Progenitor cell of endocrine pancreas (in vitro differentiated cells): ENCODE measurements at regions not wholly inside any gene's neighbourhood (a gene's known extent, or its start where the extent isn't known, plus 50 kb on each side); places are given as distances from the start of the nearest gene placed in this dataset.

Source experiments
- DNase-seq: peaks from one replicate; pipeline ENCODE4 v3.0.0; 2021; ENCODE audit warnings: low spot score; ENCODE audit not compliant: unreplicated experiment
- H3K27ac Mint-ChIP-seq: 2 replicates; pipeline ENCODE4 v1.8.0; 2021; ENCODE audit warnings: mild to moderate bottlenecking, moderate library complexity, mixed read lengths
- H3K27me3 Mint-ChIP-seq: 2 replicates; pipeline ENCODE4 v1.8.0; 2021; ENCODE audit warnings: mixed read lengths
- H3K36me3 Mint-ChIP-seq: 2 replicates; pipeline ENCODE4 v1.8.0; 2022; ENCODE audit warnings: mixed read lengths; ENCODE audit not compliant: insufficient read depth
- H3K4me1 Mint-ChIP-seq: 2 replicates; pipeline ENCODE4 v1.8.0; 2021; ENCODE audit warnings: low read depth, mixed read lengths
- H3K4me3 Mint-ChIP-seq: 2 replicates; pipeline ENCODE4 v1.8.0; 2021; ENCODE audit warnings: low read depth, mild to moderate bottlenecking, moderate library complexity, mixed read lengths
- H3K9me3 Mint-ChIP-seq: 2 replicates; pipeline ENCODE4 v1.8.0; 2021; ENCODE audit warnings: low read depth, mixed read lengths
- CTCF ChIP-seq: fragments of 200-600 bp; sonication (generic); IDR thresholded peaks from one replicate; pipeline ENCODE4 v1.5.0; 2021; ENCODE audit warnings: antibody characterized with exemption, mild to moderate bottlenecking; ENCODE audit not compliant: unreplicated experiment

GRCh38 chr1:83505148-83505547, 493.8 kb downstream of the TTLL7 start:
- Mint-ChIP-seq H3K4me1 (peaks cover 30% of the 10 kb centered on the region), H3K27ac (no peak overlapping the region), H3K4me3 (no peak overlapping the region), H3K9me3 (peaks cover 12% of the 10 kb centered on the region), H3K27me3 (no peaks in the 10 kb centered on the region), H3K36me3 (no peaks in the 10 kb centered on the region)
- no peak for DNase-seq
- TF ChIP-seq CTCF, result no peak

- TF ChIP-seq CTCF, result no peak
- Mint-ChIP-seq H3K9me3 (peaks cover 8% of the 10 kb centered on the region), H3K36me3 (no peaks in the 10 kb centered on the region), H3K27ac (no peak overlapping the region), H3K4me1 (peaks cover 23% of the 10 kb centered on the region), H3K4me3 (no peak overlapping the region), H3K27me3 (no peaks in the 10 kb centered on the region)
- DNase-seq, result no peak
These were observed 495.8 kb downstream of the TTLL7 start for GRCh38 chr1:83503153-83503552.

GRCh38 chr1:83500987-83501591, 497.8 kb downstream of the TTLL7 start:
- no peak for TF ChIP-seq CTCF
- Mint-ChIP-seq H3K27me3 (no peaks in the 10 kb centered on the region), H3K9me3 (peaks cover 8% of the 10 kb centered on the region), H3K4me3 (no peak overlapping the region), H3K27ac (no peak overlapping the region), H3K36me3 (no peaks in the 10 kb centered on the region), H3K4me1 (peaks cover 23% of the 10 kb centered on the region)
- no peak for DNase-seq

GRCh38 chr1:83500531-83500930, 498.4 kb downstream of the TTLL7 start:
- Mint-ChIP-seq H3K36me3 (no peaks in the 10 kb centered on the region), H3K9me3 (peaks cover 8% of the 10 kb centered on the region), H3K27me3 (no peaks in the 10 kb centered on the region), H3K4me3 (no peak overlapping the region), H3K27ac (no peak overlapping the region), H3K4me1 (peaks cover 23% of the 10 kb centered on the region)
- DNase-seq, result no peak
- no peak for TF ChIP-seq CTCF

GRCh38 chr1:83499998-83500397, 498.9 kb downstream of the TTLL7 start:
- Mint-ChIP-seq H3K27me3 (no peaks in the 10 kb centered on the region), H3K4me3 (no peak overlapping the region), H3K4me1 (peaks cover 23% of the 10 kb centered on the region), H3K9me3 (peaks cover 5% of the 10 kb centered on the region), H3K27ac (no peak overlapping the region), H3K36me3 (no peaks in the 10 kb centered on the region)
- no peak for TF ChIP-seq CTCF
- no peak for DNase-seq
